MG63 (cell line): ENCODE measurements at regions not wholly inside any gene's neighbourhood (a gene's known extent, or its start where the extent isn't known, plus 50 kb on each side); places are given as distances from the start of the nearest gene placed in this dataset.
"Not testable (repeated sequence)": the region's sequence is repeated elsewhere in the genome, so short reads cannot be mapped to it uniquely, and the experiment has no call there.

Experiments
- DNase-seq: peaks from one replicate; pipeline ENCODE4 v3.0.0-alpha.2; 2020
- H3K27me3 ChIP-seq: fragments of 250-450 bp; sonication (Bioruptor Pico); 2 replicates; pipeline ENCODE4 v1.5.1; 2020; ENCODE audit warnings: mild to moderate bottlenecking, moderate library complexity
- H3K36me3 ChIP-seq: fragments of 250-450 bp; sonication (Bioruptor Pico); 2 replicates; pipeline ENCODE4 v1.5.1; 2020; ENCODE audit warnings: mild to moderate bottlenecking, moderate library complexity
- H3K4me3 ChIP-seq: fragments of 250-450 bp; sonication (Bioruptor Pico); 2 replicates; pipeline ENCODE4 v1.5.1; 2020; ENCODE audit warnings: mild to moderate bottlenecking, moderate library complexity
- H3K9me3 ChIP-seq: fragments of 250-450 bp; sonication (Bioruptor Pico); 2 replicates; pipeline ENCODE4 v1.5.1; 2020; ENCODE audit warnings: mild to moderate bottlenecking, moderate library complexity

- no peaks in the 10 kb centered on the region for H3K36me3 ChIP-seq
- H3K4me3 ChIP-seq = no peak overlapping the region
- no peaks in the 10 kb centered on the region for H3K27me3 ChIP-seq
- DNase-seq = peak; percentile 23
- H3K9me3 ChIP-seq = no peaks in the 10 kb centered on the region
Measured at GRCh38 chr19:27972291-27973040, 1240.5 kb downstream of the UQCRFS1 start.

DNA sequence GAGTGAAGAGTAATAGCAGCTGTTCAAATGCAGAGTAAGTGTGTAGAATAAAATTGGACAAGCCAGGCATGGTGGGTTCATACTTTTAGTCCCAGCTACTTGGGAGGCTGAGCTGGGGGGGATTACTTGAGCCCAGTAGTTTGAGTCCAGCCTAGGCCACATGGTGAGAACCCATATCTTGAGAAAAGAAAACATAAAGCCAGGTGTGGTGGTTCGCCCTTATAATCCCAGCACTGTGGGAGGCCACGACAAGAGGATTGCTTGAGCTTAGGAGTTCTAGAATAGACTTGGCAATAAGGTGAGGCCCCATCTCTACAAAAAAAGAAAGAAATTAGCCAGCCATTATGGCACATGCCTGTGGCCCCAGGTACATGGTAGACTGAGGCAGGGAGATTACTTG lies 1241.1 kb downstream of the UQCRFS1 start:
- Histone ChIP-seq H3K9me3 (no peaks in the 10 kb centered on the region), H3K27me3 (no peaks in the 10 kb centered on the region), H3K4me3 (no peak overlapping the region), H3K36me3 (no peaks in the 10 kb centered on the region)
- DNase-seq = no peak

DNA sequence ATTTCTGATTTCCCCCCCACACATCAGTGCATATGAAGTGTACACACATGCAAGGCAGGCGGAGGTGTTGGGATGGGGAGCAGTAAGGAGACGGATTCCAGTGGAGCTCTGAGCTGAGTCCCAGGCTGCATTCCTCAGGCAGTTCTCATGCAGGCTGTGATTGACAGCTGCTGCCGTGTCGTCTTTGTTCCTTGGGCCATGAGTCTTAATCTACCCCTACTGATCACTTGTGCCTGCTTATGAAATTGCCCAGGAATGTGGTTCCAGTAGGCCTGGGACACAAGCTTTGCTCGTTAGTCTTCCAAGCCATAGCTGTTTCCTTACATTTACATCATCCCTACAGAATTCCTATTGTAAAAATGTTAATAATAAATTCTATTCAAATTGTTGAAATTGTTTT lies 1241.9 kb downstream of the UQCRFS1 start:
- peak; percentile 20 for DNase-seq
- H3K27me3 ChIP-seq = no peaks in the 10 kb centered on the region
- no peak overlapping the region for H3K4me3 ChIP-seq
- H3K9me3 ChIP-seq = no peaks in the 10 kb centered on the region
- H3K36me3 ChIP-seq = no peaks in the 10 kb centered on the region

GRCh38 chr19:27966390-27966816 lies 1246.5 kb downstream of the UQCRFS1 start:
- Histone ChIP-seq H3K4me3 (no peak overlapping the region), H3K27me3 (no peaks in the 10 kb centered on the region), H3K9me3 (no peaks in the 10 kb centered on the region), H3K36me3 (no peaks in the 10 kb centered on the region)
- DNase-seq = no peak

- Histone ChIP-seq H3K36me3 (no peaks in the 10 kb centered on the region), H3K27me3 (no peaks in the 10 kb centered on the region), H3K9me3 (no peaks in the 10 kb centered on the region), H3K4me3 (no peak overlapping the region)
- no peak for DNase-seq
Measured at GRCh38 chr19:27964185-27964584, 1248.8 kb downstream of the UQCRFS1 start.

DNA sequence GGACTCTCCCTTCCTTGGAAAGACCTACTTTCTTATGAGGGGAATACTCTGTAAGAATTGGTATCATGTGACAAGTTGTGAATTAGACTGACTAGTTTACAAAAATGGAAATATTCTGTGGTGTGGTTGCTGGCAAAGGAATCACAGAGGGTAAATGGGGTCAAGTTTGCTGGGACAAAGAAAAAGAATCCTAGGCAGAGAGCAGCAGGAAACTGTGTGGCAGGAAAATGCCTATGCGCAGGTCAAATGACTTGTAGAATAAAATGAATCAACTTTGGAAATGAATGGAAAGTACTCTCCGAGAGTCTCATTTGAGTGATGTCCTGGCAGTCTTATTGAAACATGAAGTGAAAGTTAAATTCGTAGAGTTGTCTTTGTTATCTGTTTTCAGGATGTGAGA lies 1250.7 kb downstream of the UQCRFS1 start:
- no peaks in the 10 kb centered on the region for H3K9me3 ChIP-seq
- no peak overlapping the region for H3K4me3 ChIP-seq
- peaks cover 7% of the 10 kb centered on the region for H3K27me3 ChIP-seq
- DNase-seq = no peak
- H3K36me3 ChIP-seq = no peaks in the 10 kb centered on the region

DNA sequence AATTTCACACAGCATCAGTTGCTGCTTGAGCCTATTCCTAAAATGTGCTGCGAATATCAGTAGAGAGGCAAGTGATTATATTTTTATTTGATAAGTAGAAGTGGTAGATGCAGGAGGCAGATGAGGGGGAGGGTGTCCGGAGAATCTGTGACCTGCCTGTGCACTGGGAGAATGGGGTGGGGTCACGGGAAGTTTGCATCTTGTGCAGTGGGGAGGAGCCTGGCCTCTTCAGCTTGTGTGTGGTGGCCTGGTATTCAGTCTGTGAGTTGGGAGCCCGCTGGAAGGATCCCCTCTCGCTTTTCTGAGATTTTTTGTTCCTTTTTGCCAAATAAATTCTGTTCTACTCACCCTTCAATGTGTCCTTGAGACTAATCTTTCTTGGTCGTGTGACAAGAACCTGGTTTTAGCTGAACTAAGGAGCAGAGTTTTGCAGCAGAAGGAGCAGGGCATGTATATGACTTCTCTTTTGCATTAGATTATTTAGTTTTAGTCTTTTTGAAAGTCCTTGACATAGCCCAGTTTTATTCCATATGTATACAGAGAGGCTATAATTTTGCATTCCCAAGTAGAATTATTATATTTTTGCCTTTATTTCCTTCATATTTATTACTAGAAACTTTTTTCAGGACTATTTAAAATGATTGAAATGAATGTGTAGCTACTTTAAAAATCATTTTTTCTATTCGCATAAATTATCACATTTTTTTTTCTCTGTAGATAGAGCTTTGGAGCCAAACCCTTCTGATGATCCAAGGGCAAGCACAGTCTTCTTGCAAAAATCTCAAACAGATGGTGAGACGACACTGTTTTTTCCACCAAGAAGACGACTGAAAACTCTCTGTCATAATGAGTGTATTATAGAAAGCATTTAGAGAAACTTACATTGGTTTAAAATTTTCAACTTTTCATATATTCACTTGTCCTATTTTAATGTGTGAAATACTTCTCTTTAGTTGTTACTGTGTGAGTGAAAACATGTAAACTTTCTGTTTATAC lies 1257.2 kb downstream of the UQCRFS1 start:
- Histone ChIP-seq H3K36me3 (no peaks in the 10 kb centered on the region), H3K4me3 (no peak overlapping the region), H3K27me3 (peaks cover 12% of the 10 kb centered on the region), H3K9me3 (no peaks in the 10 kb centered on the region)
- DNase-seq = no peak

DNA sequence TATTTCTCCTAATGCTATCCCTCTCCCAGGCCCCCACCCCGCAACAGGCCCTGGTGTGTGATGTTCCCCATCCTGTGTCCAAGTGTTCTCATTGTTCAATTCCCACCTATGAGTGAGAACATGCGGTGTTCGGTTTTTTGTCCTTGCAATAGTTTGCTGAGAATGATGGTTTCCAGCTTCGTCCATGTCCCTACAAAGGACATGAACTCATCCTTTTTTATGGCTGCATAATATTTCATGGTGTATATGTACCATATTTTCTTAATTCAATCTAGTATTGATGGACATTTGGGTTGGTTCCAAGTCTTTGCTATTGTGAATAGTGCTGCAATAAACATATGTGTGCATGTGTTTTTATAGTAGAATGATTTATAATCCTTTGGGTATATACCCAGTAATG lies 1270.3 kb downstream of the UQCRFS1 start:
- not testable (repeated sequence) for DNase-seq, H3K36me3 ChIP-seq, H3K27me3 ChIP-seq, H3K9me3 ChIP-seq, H3K4me3 ChIP-seq

- H3K9me3 ChIP-seq = no peaks in the 10 kb centered on the region
- no peak for DNase-seq
- no peaks in the 10 kb centered on the region for H3K27me3 ChIP-seq
- no peak overlapping the region for H3K4me3 ChIP-seq
- H3K36me3 ChIP-seq = no peaks in the 10 kb centered on the region
Measured at GRCh38 chr19:27936139-27936538, 1276.8 kb downstream of the UQCRFS1 start.

GRCh38 chr19:27935669-27936068 lies 1277.3 kb downstream of the UQCRFS1 start:
- Histone ChIP-seq H3K27me3 (no peaks in the 10 kb centered on the region), H3K36me3 (no peaks in the 10 kb centered on the region), H3K9me3 (no peaks in the 10 kb centered on the region), H3K4me3 (no peak overlapping the region)
- no peak for DNase-seq

DNA sequence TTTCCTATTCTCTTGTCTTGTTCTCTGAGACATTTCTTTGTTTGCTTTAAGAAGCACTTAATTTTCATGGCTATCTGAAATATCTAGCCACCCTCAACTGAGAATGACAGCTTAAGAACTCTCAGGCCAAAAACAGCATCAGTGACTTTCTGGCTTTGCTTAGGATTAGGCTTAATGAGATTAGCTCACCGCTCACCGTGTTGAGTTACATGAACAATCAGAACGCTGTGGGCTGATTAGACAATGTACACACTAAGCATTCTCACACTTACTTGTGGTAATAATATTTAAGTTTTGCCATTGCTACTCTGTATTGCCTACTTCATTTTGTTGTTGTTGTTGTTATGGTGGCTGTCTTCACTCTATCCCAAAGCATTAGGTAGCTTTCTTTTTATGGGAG lies 1283.6 kb downstream of the UQCRFS1 start:
- no peak for DNase-seq
- no peaks in the 10 kb centered on the region for H3K36me3 ChIP-seq
- H3K4me3 ChIP-seq = no peak overlapping the region
- H3K27me3 ChIP-seq = 0 out of 2 replicates have a peak, but pooled peaks cover 4% of the 10 kb centered on the region
- no peaks in the 10 kb centered on the region for H3K9me3 ChIP-seq

DNA sequence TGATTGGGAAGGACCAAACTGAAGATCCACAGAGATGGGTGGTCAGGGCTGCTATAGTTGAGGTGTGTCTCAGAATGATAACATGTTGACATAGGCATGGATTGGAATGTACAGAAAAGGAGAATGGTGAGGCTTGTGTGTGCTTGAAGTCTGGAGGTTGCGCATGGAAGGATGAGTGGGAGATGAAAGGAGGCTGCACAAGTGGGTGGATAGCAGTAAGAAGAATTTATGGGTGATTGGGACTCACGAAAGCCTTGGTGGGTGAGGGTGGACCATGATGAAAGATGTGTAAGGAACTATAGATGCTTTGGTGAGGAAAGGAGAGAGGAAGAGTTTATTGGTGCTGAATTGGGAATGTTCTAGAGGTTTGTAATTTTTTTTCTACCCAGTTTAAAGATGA lies 1287.7 kb downstream of the UQCRFS1 start:
- no peaks in the 10 kb centered on the region for H3K36me3 ChIP-seq
- no peak for DNase-seq
- H3K9me3 ChIP-seq = no peaks in the 10 kb centered on the region
- H3K4me3 ChIP-seq = no peak overlapping the region
- 0 out of 2 replicates have a peak, but pooled peaks cover 4% of the 10 kb centered on the region for H3K27me3 ChIP-seq

DNA sequence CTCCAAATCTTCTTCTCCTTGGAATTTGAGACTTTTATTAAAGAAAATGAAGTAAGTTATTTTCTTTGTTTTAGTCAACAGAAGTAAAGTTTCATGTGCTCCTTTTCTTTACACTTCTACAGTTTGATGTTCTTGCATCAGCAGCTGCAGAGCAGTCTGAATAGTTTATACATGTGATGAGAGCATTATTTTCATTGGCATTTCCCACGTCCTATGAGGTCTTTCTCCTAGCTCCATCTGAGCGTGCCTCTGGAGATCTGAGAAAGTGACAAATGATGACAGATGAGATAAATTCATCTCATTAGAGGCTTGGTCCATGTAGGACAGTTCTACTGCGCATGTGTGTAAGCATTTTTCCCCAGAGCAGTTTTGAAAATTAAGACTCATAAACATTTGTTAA lies 1290.0 kb downstream of the UQCRFS1 start:
- no peak for DNase-seq
- H3K27me3 ChIP-seq = 0 out of 2 replicates have a peak, but pooled peaks cover 4% of the 10 kb centered on the region
- no peak overlapping the region for H3K4me3 ChIP-seq
- no peaks in the 10 kb centered on the region for H3K9me3 ChIP-seq
- H3K36me3 ChIP-seq = no peaks in the 10 kb centered on the region

- Histone ChIP-seq H3K36me3 (no peaks in the 10 kb centered on the region), H3K27me3 (no peaks in the 10 kb centered on the region), H3K4me3 (no peak overlapping the region), H3K9me3 (no peaks in the 10 kb centered on the region)
- DNase-seq = no peak
Measured at GRCh38 chr19:27920774-27921173, 1292.2 kb downstream of the UQCRFS1 start.

- H3K36me3 ChIP-seq = no peaks in the 10 kb centered on the region
- no peaks in the 10 kb centered on the region for H3K9me3 ChIP-seq
- no peaks in the 10 kb centered on the region for H3K27me3 ChIP-seq
- no peak overlapping the region for H3K4me3 ChIP-seq
- DNase-seq = no peak
Measured at GRCh38 chr19:27918818-27919217, 1294.1 kb downstream of the UQCRFS1 start.

DNA sequence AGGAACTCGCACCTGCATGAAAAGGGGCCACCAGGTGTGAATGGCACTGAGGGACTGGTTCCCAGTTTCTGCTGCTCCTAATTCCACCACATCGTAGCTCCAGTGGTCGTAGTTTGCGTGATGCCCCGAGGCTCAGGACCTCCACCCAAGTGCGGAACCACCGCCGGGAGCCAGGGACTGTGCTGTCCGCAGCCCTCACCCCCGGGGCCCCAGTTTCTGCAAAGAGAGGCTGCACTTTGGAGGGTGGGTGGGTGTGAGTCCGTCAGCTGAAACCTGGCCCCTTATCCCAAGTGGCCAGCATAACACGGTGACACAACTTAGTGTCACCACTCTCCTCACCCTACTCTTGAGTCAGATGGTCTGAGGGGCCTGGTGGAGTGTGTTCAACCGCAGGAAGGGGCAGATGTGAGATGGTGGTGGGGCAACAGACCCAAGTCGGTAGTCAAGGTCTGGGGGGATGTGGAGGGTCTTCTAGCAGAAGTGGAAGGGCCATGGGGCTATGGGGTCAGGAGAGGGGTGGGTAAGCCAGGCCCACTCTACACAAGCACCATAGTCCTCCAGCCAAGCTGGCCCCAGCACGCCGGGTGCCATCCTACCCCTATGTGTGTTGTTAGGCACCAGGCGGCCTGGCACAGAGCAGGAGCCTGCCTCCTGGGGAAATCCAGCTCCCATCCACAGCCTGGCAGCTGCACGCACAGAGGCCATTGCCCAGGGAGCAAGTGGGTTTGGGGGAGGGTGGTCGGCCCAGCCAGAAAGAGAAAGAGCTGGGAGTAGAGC lies 1301.6 kb downstream of the UQCRFS1 start:
- Histone ChIP-seq H3K9me3 (no peaks in the 10 kb centered on the region), H3K27me3 (no peaks in the 10 kb centered on the region), H3K36me3 (no peaks in the 10 kb centered on the region), H3K4me3 (no peak overlapping the region)
- no peak for DNase-seq

GRCh38 chr19:27909861-27910260 lies 1303.1 kb downstream of the UQCRFS1 start:
- no peak for DNase-seq

More at GRCh38 chr19:27909861-27910260, 1303.1 kb downstream of the UQCRFS1 start:
- H3K27me3 ChIP-seq = no peaks in the 10 kb centered on the region
- H3K36me3 ChIP-seq = no peaks in the 10 kb centered on the region
- no peaks in the 10 kb centered on the region for H3K9me3 ChIP-seq
- H3K4me3 ChIP-seq = no peak overlapping the region
